GM21825 (cell line): ENCODE measurements at regions not wholly inside any gene's neighbourhood (a gene's known extent, or its start where the extent isn't known, plus 50 kb on each side); places are given as distances from the start of the nearest gene placed in this dataset.

ENCODE experiments used
- ATAC-seq: cut with Tn5 transposase; IDR thresholded peaks from one replicate; pipeline ENCODE4 v1.9.1; 2021; ENCODE audit warnings: mild to moderate bottlenecking, moderate library complexity; ENCODE audit not compliant: unreplicated experiment

DNA sequence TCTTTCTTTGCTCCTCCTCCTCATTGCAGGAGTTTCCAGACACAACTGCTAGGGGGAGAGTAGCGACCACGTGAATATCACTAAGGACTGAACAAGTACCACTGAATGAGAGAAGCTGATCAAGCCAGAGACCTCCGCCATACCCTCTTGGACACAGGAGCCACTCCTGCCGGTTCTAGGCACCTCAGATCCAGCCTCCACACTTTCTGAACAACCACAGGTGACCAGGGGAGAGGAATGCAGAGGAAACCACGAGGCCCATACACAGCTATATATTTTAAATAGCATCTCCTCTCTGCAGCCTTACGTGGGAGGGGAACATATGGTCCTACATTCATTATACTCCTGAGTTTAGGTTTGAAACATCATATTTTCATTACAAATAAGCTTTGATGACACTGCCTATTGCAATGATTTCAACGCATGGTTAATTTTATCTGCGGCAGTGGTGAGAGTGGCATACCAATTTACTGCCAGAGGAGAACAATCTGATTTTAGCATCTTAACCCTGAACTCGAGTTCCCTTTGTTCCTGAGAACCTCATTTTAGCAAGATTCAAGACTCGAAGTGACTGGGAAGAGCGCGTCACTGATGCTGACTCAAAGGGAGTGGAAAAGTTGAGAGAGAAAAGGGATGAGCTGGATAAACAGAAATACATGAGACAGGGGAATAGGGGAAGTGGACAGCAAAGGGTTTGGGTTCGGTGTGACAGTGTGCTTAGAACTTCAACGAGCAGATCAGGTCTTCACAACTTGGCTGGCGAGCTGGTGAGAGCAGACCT is 231.7 kb upstream of the PPARGC1A start:
- ATAC-seq: no peak

DNA sequence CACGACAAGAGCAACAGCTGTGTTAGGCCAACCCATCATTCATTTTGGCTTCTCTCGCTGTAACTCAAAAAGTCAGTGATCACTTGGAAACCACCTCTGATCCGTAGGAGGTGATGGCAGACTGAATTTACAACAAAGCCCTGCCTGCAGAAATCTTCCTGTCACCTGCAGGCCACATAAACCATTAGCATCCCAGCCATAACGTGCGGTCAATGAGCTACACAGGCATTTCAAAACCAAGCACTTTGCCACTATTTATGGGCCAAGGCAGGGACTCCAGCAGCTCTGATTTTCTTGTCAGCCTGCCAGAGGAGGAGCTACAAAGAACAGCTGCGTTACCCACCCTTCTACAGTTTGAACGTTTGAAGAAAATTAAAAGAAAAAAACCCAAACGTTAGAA is 228.1 kb upstream of the PPARGC1A start:
- ATAC-seq: no peak

- ATAC-seq: no peak
These were observed 226.3 kb upstream of the PPARGC1A start for GRCh38 chr4:24116107-24116506.

- no peak for ATAC-seq
These were observed 225.2 kb upstream of the PPARGC1A start for GRCh38 chr4:24114919-24115500.

- ATAC-seq: no peak
These were observed 224.6 kb upstream of the PPARGC1A start for GRCh38 chr4:24114444-24114843.

DNA sequence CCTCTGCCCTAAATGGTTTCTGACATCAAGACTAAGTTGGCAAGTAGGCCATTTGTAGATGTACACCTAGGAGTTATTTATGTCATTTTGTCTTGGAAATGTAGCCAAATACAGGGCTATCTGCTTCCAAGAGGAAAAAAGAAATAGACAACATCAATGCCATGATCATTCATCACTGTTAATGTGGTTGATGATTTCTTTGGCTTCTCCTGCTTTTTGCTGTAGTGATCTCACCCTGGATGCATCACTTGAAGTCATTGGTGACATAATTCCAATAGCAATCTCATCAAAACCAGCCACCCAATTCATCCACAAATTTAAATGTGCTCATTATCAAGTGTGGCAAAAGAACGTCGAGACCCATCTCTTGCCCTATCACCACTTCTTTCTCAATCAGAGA is 222.6 kb upstream of the PPARGC1A start:
- no peak for ATAC-seq

- ATAC-seq: no peak
These were observed 218.7 kb upstream of the PPARGC1A start for GRCh38 chr4:24108567-24108966.

- ATAC-seq: no peak
These were observed 215.6 kb upstream of the PPARGC1A start for GRCh38 chr4:24105327-24106038.

- ATAC-seq: no peak
These were observed 214.3 kb upstream of the PPARGC1A start for GRCh38 chr4:24104158-24104565.

DNA sequence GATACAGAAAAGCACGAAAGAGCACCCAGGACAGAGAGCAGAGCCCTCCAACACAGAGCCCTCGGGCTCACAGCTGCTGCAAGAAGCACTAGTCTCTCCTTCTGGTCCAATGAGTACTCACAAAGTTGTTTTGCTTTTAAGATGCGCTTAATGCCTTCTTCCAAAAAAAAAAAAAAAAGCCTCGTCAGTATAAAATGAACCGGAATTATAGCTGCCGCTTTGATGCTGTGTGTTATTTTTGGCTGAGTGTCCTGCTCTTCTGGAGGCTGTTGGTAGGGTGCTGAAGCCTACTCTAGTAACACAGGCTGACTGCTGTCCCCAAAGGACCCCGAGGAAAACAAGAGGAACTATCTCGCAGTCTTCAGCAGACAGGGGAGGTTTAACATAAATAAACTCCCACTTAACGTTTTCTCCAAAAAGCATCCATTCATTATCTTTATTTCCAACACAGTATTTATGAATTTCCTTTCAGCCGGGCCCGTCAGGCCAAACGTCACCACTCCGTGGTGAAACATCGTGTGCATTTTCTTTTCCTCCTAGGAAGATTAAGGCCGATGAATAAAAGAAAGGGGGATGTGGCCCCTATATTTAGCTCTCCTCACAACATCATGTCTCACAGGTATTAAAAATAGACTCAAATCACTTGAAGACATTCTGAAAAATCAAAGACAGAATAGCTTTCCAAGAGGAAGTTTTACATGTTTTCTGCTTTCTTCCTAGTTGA is 213.7 kb upstream of the PPARGC1A start:
- no peak for ATAC-seq

DNA sequence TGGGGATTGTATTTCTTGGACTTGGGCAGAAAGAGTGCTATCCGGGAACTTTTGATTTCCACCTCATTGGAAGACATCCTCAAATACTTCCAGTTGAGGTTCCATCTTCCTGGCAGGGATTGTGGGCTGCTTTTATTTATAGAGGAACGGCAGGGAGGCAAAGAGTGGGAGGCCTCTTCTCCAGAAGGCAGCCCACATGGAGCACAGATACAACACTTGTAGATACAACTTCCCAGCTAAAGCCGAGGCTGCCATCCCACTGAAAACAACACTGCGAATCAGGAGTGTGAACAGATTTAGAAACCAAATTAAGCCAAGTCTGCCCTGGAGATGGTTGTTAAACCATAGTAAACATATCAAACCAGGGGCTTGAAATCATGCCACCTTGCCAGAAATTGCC is 212.8 kb upstream of the PPARGC1A start:
- ATAC-seq: no peak

- no peak for ATAC-seq
These were observed 206.8 kb upstream of the PPARGC1A start for GRCh38 chr4:24096603-24097002.

DNA sequence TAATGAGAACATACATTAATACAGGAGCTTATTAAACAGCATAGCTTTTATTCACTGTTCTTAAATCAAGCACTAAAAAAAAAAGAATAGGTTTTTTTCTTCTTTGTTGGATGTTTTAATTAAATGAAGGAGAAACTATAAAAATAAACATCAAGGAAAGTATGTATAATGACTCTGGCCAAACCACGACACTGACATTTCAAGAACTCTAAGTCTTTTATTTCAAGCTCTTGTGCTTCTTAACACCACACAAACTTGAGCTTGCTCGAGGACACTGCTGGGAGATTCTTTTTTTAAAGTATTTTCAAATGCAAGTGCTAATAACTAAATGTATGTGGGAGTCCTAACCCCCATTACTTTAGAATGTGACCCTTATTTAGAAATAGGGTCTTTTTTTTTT is 204.9 kb upstream of the PPARGC1A start:
- no peak for ATAC-seq

- ATAC-seq: no peak
These were observed 203.6 kb upstream of the PPARGC1A start for GRCh38 chr4:24093446-24093845.

- ATAC-seq: no peak
These were observed 201.9 kb upstream of the PPARGC1A start for GRCh38 chr4:24091639-24092233.

GRCh38 chr4:24089851-24090534 is 200.1 kb upstream of the PPARGC1A start:
- ATAC-seq: no peak

DNA sequence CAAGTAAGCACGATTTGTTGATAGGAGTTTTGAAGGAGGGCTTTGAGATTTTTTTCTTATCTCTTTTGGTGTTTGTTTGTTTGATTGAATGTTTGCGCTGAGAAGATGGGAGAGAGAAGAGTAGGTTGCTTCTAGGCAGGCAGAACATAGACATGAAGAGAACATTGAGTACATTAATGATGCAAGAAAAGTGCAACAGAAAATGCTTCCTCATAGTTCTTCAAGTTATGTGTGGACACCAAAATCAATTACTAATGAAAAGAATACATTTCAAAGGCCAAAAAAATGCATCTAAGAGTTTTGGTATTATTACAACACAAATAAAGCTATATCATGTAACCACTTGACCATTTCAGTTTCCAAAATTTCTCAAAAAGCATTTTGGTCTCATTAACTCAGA is 191.0 kb upstream of the PPARGC1A start:
- no peak for ATAC-seq

DNA sequence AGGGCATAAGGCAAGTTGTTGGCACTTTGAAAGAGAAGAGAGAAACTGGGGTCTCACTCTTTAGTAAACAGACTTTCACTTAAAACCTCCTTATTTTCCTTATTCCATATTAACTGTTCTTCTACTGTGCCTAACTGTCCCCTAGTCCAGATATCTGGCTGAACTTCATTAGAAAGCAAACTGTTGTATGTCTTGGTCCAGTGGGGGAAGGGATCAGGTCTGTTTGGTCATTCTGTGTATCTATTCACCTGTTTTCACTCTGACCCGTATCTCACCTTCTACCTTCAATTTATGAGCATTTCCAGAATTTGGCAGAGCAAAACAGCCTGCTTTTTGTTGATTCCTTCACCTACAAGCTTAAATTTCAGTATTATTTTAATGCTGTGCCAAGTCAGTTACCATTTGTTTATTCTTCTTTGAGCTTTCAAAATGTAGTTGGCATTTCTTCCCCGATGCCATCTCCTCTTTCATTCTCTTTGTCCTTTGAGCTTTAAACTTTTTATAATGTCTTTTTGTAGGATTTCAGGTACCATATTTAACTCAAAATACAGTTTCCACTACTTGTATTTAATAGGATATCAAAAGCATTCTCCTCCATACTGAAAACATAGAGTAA is 188.6 kb upstream of the PPARGC1A start:
- no peak for ATAC-seq

GRCh38 chr4:24076811-24077210 is 187.0 kb upstream of the PPARGC1A start:
- no peak for ATAC-seq

- no peak for ATAC-seq
These were observed 184.1 kb upstream of the PPARGC1A start for GRCh38 chr4:24073948-24074347.
